Nephron progenitor cell (in vitro differentiated cells): ENCODE measurements at regions not wholly inside any gene's neighbourhood (a gene's known extent, or its start where the extent isn't known, plus 50 kb on each side); places are given as distances from the start of the nearest gene placed in this dataset.

Experiments
- DNase-seq: peaks from one replicate; pipeline ENCODE4 v3.0.0; 2021
- H3K27ac Mint-ChIP-seq: 2 replicates; pipeline ENCODE4 v1.8.0; 2021; ENCODE audit warnings: mild to moderate bottlenecking, moderate library complexity, mixed read lengths
- H3K27me3 Mint-ChIP-seq: 2 replicates; pipeline ENCODE4 v1.8.0; 2021; ENCODE audit warnings: mild to moderate bottlenecking, low read depth, mixed read lengths; ENCODE audit not compliant: poor library complexity
- H3K36me3 Mint-ChIP-seq: 2 replicates; pipeline ENCODE4 v1.8.0; 2021; ENCODE audit warnings: low read depth, mixed read lengths
- H3K4me1 Mint-ChIP-seq: 2 replicates; pipeline ENCODE4 v1.8.0; 2021; ENCODE audit warnings: mixed read lengths
- H3K4me3 Mint-ChIP-seq: 2 replicates; pipeline ENCODE4 v1.8.0; 2021; ENCODE audit warnings: mild to moderate bottlenecking, moderate library complexity, mixed read lengths
- H3K9me3 Mint-ChIP-seq: 2 replicates; pipeline ENCODE4 v1.8.0; 2021; ENCODE audit warnings: mild to moderate bottlenecking, moderate library complexity, mixed read lengths
- CTCF ChIP-seq: fragments of 200-600 bp; sonication (generic); IDR thresholded peaks from 2 replicates; pipeline ENCODE4 v1.5.0; 2021; ENCODE audit warnings: antibody characterized with exemption

- Mint-ChIP-seq H3K9me3 (peaks cover 5% of the 10 kb centered on the region), H3K27me3 (peaks cover 18% of the 10 kb centered on the region), H3K36me3 (no peaks in the 10 kb centered on the region), H3K4me3 (no peak overlapping the region), H3K27ac (no peak overlapping the region), H3K4me1 (no peaks in the 10 kb centered on the region)
- TF ChIP-seq CTCF: no peak
- DNase-seq: no peak
Observed at GRCh38 chr1:5812295-5812694, 179.9 kb downstream of the NPHP4 start.

GRCh38 chr1:5811419-5811818 is 180.8 kb downstream of the NPHP4 start:
- H3K4me1 Mint-ChIP-seq: no peaks in the 10 kb centered on the region
- H3K36me3 Mint-ChIP-seq: no peaks in the 10 kb centered on the region
- peaks cover 18% of the 10 kb centered on the region for H3K27me3 Mint-ChIP-seq
- DNase-seq: no peak
- TF ChIP-seq CTCF: no peak
- H3K27ac Mint-ChIP-seq: no peak overlapping the region
- H3K4me3 Mint-ChIP-seq: no peak overlapping the region
- H3K9me3 Mint-ChIP-seq: peaks cover 4% of the 10 kb centered on the region

GRCh38 chr1:5810553-5811270 is 181.5 kb downstream of the NPHP4 start:
- no peak for DNase-seq
- Mint-ChIP-seq H3K4me1 (no peaks in the 10 kb centered on the region), H3K4me3 (no peak overlapping the region), H3K36me3 (no peaks in the 10 kb centered on the region), H3K9me3 (no peaks in the 10 kb centered on the region), H3K27me3 (peaks cover 18% of the 10 kb centered on the region), H3K27ac (no peak overlapping the region)
- no peak for TF ChIP-seq CTCF

GRCh38 chr1:5810131-5810530 is 182.1 kb downstream of the NPHP4 start:
- no peaks in the 10 kb centered on the region for H3K9me3 Mint-ChIP-seq
- no peak for DNase-seq
- H3K36me3 Mint-ChIP-seq: no peaks in the 10 kb centered on the region
- no peaks in the 10 kb centered on the region for H3K4me1 Mint-ChIP-seq
- no peak for TF ChIP-seq CTCF
- no peak overlapping the region for H3K4me3 Mint-ChIP-seq
- H3K27ac Mint-ChIP-seq: no peak overlapping the region
- H3K27me3 Mint-ChIP-seq: peaks cover 17% of the 10 kb centered on the region

DNA sequence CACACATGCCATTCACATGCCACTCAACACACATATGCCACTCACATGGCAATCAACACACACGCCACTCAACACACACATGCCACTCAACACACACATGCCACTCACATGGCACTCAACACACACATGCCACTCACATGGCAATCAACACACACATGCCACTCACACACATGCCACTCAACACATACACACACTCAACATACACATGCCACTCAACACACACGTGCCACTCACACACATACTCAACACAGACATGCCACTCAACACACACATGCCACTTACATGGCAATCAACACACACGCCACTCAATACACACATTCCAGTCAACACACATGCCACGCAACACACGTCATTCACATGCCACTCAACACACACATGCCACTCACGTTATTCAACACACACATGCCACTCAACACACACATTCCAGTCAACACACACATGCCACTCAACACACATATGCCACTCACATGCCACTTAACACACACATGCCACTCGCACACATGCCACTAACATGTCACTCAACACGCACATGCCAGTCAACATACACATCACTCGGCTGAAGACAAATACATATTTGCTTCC is 182.9 kb downstream of the NPHP4 start:
- H3K9me3 Mint-ChIP-seq: no peaks in the 10 kb centered on the region
- no peaks in the 10 kb centered on the region for H3K4me1 Mint-ChIP-seq
- no peak for DNase-seq
- H3K36me3 Mint-ChIP-seq: no peaks in the 10 kb centered on the region
- TF ChIP-seq CTCF: no peak
- no peak overlapping the region for H3K27ac Mint-ChIP-seq
- H3K27me3 Mint-ChIP-seq: peaks cover 14% of the 10 kb centered on the region
- no peak overlapping the region for H3K4me3 Mint-ChIP-seq

DNA sequence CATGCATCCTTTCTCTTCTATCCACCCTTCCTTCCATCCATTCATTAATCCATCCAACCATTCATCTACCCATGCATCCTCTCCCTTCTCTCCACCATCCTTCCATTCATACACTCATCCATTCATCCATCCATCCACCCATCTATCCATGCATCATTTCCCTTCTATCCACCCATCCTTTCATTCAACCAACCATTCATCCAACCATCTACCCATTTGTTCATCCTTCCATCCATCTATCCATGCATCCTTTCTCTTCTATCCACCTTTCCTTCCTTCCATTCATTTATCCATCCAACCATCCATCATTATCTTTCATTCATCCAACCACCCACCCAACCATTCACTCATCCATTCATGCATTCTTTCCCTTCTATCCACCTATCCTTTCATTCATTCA is 188.4 kb downstream of the NPHP4 start:
- DNase-seq: no peak
- H3K27ac Mint-ChIP-seq: no peak overlapping the region
- no peaks in the 10 kb centered on the region for H3K4me1 Mint-ChIP-seq
- H3K36me3 Mint-ChIP-seq: no peaks in the 10 kb centered on the region
- H3K27me3 Mint-ChIP-seq: no peaks in the 10 kb centered on the region
- peaks cover 3% of the 10 kb centered on the region for H3K9me3 Mint-ChIP-seq
- no peak overlapping the region for H3K4me3 Mint-ChIP-seq
- no peak for TF ChIP-seq CTCF
